Stimulated activated CD8-positive, alpha-beta memory T cell treated with anti-CD3 and anti-CD28 coated beads, Interleukin-15, amount 100 ng/mL, for 48 hours (primary cell): ENCODE measurements at regions not wholly inside any gene's neighbourhood (a gene's known extent, or its start where the extent isn't known, plus 50 kb on each side); places are given as distances from the start of the nearest gene placed in this dataset.
"Not testable (repeated sequence)": the region's sequence is repeated elsewhere in the genome, so short reads cannot be mapped to it uniquely, and the experiment has no call there.

Experiments used
- DNase-seq, 2 donors: peaks; one replicate each; pipeline ENCODE4 v3.0.0-alpha.2; 2020; ENCODE audit warnings: low read depth in 2 of 2

GRCh38 chr6:154921482-154921881 is 73.6 kb upstream of the TIAM2 start:
- no peak for DNase-seq

DNA sequence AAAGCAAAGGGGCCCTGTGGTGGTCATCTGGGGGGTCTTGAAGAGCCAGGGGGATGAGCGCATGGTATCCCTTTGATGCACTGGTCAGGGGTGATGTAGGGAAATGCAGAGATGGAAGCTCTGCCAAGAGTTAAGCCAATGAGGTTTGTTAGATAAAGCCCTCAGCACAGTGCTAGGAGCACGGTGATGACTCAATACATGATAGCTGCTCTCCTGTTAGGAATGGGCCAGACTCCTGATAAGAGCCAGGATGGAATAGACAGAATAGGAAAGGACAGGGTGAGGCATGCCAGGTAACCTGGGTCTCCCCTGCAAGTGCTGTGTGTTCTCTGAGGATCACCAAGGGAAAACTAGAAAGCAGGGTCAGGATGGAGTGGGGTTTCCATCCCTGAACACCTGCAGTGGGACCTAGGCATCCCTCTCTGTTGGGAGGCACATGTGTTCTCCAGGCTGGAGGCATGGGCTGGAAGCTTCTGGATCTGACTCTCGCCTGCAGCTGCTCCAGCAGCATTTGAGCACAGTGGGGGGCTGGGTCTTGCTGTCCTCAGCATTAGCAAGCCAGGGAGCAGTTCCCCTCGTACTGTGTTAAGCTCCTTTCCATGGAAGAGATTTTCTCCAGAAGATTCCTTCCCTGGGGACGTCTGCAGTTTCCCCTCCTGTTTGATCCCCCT is 71.8 kb upstream of the TIAM2 start:
- DNase-seq = no peak

DNA sequence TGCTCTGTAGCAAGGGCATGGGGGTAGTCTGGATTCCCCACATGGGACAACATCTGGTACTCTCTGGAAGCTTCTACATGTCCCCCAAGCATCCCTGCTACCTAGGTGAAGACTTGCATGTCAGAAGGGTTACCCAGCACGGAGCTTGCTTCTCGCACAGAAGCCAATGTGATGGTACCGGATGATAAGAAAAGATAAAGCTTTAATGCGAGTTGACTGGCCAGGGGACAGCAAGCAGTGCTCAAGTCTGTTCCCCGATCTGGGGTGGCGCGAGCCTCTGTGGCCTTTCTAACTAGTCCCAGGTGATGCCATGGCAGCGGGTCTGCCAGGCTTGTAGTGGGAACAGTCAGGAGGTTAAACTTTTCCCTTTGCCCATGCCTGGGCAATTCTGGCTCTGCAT is 70.0 kb upstream of the TIAM2 start:
- DNase-seq = no peak

DNA sequence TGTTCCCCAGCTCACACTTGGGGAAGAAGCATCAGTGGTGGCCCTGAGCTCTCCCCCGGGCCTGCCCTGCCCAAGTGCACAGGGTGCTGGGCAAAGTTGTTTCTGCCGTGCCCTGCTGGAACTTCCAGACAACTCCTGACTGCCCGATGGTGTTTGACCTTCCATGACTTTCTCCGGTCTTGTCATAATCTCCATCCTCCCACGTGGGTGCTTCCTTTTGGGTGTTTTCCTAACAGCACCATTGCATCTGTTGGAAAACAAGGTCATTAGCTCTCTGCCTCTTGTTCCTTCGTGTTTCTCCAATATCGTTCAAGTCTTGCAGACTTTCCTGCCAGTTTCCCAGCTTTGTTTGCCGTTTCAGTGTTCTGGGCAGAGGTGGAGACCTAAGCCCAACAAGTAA is 68.7 kb upstream of the TIAM2 start:
- no peak for DNase-seq

DNA sequence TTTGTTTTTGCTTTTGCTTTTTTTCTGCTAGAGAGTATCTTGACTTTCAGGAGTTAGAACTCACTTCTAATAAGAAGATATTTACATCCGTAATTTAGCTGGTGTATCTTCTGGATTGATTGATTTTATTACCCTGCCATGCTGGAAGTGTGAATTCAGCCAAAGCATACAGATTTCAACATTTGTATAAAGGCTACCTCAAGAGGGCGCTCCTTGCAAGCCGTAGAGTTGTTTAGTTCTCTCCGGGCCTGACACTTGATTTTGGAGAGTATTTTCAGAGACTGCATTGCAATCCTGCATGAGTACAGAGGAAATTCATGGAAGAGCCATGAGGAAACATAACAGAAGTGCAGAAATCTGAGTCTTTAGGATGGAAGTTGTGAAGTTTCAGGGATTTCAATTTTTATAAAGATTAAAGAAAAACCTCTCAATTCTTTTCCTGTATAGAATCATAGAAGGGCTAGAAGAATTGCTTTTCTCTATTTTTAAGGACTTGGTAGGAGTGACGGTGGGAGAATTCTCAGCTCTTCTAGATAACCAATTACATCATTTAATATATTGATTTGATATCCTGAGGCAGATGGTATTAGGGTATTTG is 66.7 kb upstream of the TIAM2 start:
- peak; percentile 21 to 32 for DNase-seq

DNA sequence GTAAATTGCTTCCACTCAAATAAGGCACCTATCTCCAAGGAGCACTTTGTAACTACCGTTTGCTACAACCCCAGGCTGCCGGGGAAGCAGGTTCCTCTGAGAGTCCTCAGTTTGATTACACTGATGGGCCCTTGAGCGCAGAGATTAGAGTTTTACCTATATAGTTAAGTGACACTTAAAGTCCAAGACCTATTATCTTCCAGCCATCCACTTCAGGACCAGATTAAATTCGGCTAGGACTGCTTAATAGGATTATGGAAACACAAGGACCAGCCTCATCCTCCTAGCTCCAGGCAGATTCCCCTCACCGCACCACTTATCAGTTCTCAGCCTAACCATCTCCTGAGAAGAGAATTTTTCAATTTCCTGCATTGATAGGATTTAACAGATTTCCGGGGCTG is 64.7 kb upstream of the TIAM2 start:
- DNase-seq = no peak

DNA sequence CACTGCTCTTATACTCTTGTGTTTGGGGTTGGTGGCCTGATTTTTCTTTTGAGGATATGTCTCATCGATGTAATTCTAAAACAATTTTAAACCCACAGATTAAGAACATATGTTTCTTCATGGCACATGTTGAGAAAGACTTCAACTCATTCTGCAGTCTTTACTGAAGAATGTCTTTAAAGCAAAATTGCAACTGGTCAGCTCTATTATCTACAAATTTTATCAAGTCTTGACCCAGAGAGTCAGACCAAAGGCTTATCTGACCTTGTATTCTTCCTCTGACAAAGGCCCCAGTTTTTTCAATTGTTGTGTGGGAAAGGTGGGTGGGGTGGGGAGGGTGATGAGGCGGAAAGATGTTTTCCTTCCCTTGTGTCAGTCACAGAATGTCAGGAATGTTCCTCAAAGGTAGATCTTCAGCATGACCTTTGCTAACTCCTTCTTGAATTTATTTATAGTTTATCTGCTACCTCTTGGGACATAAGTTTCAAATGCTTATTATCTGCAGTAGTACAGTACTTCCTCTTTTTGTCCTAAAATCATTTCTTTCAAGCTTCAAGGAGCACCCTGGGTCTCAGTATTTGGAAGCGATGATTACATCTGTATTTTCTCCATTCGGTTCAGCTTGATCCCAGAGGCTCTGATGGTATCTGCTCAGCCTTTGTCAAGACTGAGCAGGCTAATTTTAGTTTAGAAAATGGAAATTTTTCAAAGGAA is 63.2 kb upstream of the TIAM2 start:
- DNase-seq = no peak

DNA sequence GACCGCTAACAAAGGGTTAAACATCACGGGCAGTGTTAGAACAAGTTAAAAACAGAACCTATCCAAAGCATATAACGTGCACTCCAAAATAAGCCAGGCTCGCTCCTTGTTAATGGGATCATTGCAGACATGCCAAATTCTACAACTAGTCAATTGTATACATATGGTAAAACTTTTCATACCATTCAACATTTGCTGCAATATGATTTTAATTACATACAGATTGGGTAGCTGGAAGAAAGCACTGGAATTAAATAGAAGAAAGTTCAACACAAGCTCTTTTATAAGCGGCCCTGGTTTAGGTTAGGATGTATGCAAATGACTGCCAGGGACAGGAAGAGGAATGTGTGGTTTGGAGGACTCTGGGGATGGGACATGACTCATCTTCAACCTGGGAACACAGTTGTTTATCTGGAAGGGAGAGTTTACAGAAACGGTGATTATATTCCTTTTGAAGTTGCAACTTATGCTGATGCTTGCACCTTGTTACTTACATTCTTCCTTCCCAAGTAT is 62.5 kb upstream of the TIAM2 start:
- no peak for DNase-seq

DNA sequence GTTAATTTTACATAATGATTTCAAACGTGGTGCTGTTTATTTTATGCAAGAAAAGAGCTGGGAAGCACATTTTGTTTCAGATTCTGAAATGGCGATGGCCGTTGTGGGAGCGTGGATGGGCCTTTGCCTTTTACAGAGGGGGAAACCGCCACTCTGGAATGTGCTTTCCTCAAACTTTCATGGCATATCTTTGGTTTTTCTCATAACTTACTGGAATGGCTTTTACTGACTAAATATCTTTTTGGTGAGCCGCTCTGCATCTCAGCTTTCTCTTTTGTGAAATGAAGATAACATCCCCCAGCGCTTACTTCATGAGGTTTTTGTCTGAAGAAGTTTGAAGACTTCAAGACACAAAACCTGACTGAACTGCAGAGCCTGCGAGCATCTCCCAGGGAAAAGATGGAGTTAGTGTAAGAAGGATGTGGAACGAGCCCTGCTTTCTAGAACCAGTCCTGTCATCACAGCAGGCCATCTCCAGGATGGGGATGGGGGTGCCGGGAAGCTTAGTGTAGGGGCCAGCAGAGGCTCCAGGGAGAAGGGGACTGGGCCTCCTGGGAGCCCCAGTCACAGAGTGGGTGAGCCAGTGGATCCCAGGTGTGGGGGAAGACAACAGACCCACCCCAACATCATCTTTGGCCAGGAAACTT is 61.8 kb upstream of the TIAM2 start:
- DNase-seq = no peak

DNA sequence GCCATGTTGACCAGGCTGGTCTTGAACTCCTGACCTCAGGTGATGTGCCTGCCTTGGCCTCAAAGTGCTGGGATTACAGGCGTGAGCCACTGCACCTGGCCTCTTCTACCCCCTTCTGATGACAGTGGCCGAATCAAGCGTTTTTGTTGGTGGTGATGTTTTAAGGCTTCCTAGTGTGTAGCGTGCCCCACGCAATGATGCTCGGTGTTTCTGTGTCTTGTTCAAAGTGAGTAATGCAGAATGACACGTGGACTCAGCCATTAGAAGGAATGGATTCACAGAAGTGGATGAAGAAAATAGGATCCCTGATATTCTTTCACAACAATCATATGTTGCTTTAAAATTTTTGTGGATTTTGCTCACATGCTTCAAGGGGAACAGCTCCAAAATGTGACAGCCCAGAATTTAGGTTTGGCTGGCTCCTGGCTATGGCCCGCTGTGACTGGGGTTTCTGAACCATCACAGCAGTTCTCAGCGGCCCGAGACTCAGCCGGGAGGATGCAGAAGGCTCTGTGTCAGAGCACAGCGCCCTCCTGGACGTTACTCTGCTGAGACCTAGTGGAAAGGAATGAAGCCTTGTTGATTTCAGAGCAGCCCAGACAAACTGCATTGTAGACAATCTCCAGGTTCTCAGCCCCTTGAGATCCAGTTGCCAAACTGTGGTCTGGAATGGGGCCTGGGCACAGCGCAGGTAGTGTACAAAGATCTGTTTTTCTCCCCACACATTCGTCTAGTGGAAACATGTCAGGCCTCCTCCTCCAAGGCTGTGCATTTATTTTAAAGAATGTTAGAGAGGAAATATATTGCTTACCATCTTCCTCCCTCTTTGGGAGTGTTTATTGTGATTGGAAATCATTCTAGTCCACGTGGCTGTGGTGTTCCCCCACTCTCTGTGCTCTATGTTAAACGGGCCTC is 57.6 kb upstream of the TIAM2 start:
- DNase-seq = no peak

DNA sequence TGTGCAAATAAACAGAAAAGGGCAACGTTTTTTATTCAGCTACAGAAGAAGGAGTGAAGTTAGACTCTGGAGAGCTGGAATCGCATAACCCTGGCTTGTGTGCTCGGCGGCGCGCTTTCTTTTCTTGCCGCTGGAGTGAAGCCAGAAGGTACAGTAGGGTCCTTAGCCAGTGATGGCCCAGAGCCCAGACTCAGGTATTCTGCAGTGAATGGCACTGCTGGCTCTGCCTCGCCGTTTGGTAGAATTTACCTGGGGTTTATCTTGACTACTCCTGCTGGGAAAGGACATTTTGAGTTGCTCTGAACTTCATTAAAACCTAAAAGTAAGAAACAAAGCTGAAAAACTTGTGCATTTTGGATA is 56.9 kb upstream of the TIAM2 start:
- DNase-seq = no peak

GRCh38 chr6:154938727-154939285 is 56.3 kb upstream of the TIAM2 start:
- DNase-seq = not testable (repeated sequence)

GRCh38 chr6:154942770-154943169 is 52.3 kb upstream of the TIAM2 start:
- no peak for DNase-seq

DNA sequence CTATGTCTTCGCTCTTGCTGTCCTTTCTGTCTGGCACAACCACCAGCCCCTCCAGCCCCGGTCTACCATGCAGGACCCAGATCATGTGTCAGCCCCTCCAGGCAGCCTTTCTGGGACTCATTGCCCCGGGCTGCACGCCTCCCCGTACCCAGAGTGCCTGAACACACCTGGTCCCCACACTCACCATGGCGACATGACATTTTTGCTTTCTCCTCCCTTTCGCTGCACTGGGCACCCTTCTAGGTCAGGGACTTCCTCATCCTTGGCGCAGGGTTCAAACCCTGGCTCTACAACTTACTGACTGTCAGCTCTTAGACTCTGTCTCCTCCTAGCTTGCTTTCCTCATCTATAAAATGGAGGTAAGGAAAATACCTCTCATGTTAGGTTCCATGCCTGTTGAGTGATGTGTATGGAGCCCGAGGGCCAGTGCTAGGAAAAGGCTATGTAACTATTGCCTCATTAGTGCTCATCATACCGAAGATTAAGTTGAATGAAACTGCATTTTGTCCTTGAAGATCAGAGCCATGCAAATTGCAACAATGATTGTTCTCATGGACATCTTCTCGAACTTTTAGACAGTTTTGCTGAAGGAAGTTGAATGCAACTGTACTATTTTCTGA is 49.7 kb upstream of the TIAM2 start:
- no peak for DNase-seq
